Spleen (tissue), 7 donors: ENCODE measurements at regions not wholly inside any gene's neighbourhood (a gene's known extent, or its start where the extent isn't known, plus 50 kb on each side); places are given as distances from the start of the nearest gene placed in this dataset.

Experiments used
- POLR2A ChIP-seq, 3 donors: fragments of 450-650 bp; IDR thresholded peaks; one replicate each; pipeline ENCODE4 v1.5.1; 2017; ENCODE audit warnings: antibody characterized with exemption in 3 of 3, mild to moderate bottlenecking in 1 of 3
- POLR2AphosphoS5 ChIP-seq, 3 donors: sonication (generic); formaldehyde crosslinking; IDR thresholded peaks; one replicate each; pipeline ENCODE4 v1.5.1; 2017; ENCODE audit warnings: antibody characterized with exemption in 3 of 3
- TF ChIP-seq, protein P1 (sequence below), 11 experiments: fragments of 200-600 bp in 7 of 11; fragments of 450-650 bp in 4 of 11; sonication (generic) in 4 of 11; IDR thresholded peaks in 8 of 11; conservative IDR thresholded peaks in 3 of 11; 1 replicate in 7 of 11; 2 replicates in 4 of 11; pipeline versions ENCODE4 v1.4.0 to v1.8.0; 2016 to 2021; ENCODE audit warnings: antibody characterized with exemption in 11 of 11, inconsistent platforms in 4 of 11, mild to moderate bottlenecking in 1 of 11
- donor health status: DM: no; HTN: no; CAD: no; lungs with moderate emphysema.
- donor health status: DM: no; HTN: no; CAD: no.
- donor health status: DM: no; HTN: no; CAD: no.

DNA sequence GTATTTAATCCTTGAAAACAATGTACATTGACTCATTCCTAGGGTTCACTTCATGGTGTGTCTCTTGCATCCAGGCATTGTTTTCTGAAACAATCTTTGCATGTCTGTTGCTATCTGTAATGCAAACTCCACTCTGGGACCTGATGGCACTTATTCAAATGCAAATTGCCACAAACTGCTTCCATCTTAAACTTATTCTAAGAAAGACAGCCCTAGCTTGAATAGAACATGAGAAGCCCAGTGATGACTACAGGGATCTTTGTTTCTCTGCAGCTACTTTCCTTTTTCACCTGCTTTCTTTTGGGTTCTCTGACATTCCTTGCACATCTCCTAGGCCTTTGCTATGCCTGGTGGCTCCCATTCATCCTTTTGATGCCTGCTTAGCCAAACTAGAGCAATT is 827.0 kb downstream of the CDY2B start:
- TF ChIP-seq POLR2A (IDR thresholded peaks at IDR 0.05) (no peak), POLR2AphosphoS5 (IDR thresholded peaks at IDR 0.05) (no peak)
- TF ChIP-seq, protein P1, sequence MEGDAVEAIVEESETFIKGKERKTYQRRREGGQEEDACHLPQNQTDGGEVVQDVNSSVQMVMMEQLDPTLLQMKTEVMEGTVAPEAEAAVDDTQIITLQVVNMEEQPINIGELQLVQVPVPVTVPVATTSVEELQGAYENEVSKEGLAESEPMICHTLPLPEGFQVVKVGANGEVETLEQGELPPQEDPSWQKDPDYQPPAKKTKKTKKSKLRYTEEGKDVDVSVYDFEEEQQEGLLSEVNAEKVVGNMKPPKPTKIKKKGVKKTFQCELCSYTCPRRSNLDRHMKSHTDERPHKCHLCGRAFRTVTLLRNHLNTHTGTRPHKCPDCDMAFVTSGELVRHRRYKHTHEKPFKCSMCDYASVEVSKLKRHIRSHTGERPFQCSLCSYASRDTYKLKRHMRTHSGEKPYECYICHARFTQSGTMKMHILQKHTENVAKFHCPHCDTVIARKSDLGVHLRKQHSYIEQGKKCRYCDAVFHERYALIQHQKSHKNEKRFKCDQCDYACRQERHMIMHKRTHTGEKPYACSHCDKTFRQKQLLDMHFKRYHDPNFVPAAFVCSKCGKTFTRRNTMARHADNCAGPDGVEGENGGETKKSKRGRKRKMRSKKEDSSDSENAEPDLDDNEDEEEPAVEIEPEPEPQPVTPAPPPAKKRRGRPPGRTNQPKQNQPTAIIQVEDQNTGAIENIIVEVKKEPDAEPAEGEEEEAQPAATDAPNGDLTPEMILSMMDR (IDR thresholded peaks at IDR 0.05 in 8 of 11, conservative IDR thresholded peaks at IDR 0.05 in 3 of 11), result no peak
